Left colon (tissue), 2 donors: ENCODE measurements at regions not wholly inside any gene's neighbourhood (a gene's known extent, or its start where the extent isn't known, plus 50 kb on each side); places are given as distances from the start of the nearest gene placed in this dataset.

Experiments
- ATAC-seq: fragments of 200-7000 bp; cut with Tn5 transposase; one replicate; pipeline ENCODE4 v1.9.1; 2020; ENCODE audit warnings: mild to moderate bottlenecking, moderate library complexity
- DNase-seq, 2 donors: peaks; one replicate each; pipeline ENCODE4 v3.0.0-alpha.2; 2020
- intact Hi-C, 2 donors: fragments of 100-400 bp; cut with DNase I in 1 of 2; cut with micrococcal nuclease in 1 of 2; formaldehyde crosslinking; loops; one replicate each; pipeline versions ENCODE4 v1.11.2 to v1.14.0; 2022; cut with DNase I, micrococcal nuclease
- donor health status: DM: no; HTN: no; CAD: no.
- donor health status: DM: yes; HTN: yes; CAD: no.

GRCh38 chr7:46352004-46352954 lies 431.2 kb upstream of the IGFBP3 start:
- DNase-seq (no peak), ATAC-seq (no peak)
- intact Hi-C loops, result no loop called here

- no peak for DNase-seq
- intact Hi-C loops, result loop anchor here in 1 of 2 donors (10.0 kb wide), 1 partner anchor 425 kb away; the partner anchor contains the start of gene IGFBP3
- no peak for ATAC-seq
Observed at GRCh38 chr7:46349490-46349889, 428.4 kb upstream of the IGFBP3 start.

DNA sequence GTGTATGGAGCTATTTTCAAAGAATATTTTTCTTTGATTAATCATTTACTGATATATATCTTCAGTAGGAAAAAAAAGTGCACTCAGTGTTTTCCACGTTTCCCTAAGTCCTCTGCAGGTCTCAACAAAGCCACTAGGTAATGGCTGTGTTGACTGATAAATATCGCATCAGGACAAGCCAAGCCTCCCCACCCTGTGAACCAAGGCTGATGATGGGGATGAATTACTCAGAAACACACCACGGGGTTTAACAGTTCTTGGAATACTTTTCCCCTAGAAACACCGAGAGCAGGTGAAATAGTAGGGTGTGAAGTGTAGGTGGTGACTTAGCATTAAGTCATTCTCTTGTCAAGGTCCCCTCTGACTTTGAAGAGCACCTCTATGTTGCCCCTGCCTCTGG lies 423.5 kb upstream of the IGFBP3 start:
- DNase-seq (no peak), ATAC-seq (no peak)
- intact Hi-C loops, result loop anchor here in 1 of 2 donors (10.0 kb wide), 1 partner anchor 420 kb away; the partner anchor contains the start of gene IGFBP3

GRCh38 chr7:46343802-46344201 lies 422.7 kb upstream of the IGFBP3 start:
- DNase-seq, result no peak
- no peak for ATAC-seq
- intact Hi-C loops, result loop anchor here in 1 of 2 donors (10.0 kb wide), 1 partner anchor 419 kb away; the partner anchor contains the start of gene IGFBP3

- DNase-seq (no peak), ATAC-seq (no peak)
- intact Hi-C loops, result no loop called here
Observed at GRCh38 chr7:46322937-46323336, 401.9 kb upstream of the IGFBP3 start.

DNA sequence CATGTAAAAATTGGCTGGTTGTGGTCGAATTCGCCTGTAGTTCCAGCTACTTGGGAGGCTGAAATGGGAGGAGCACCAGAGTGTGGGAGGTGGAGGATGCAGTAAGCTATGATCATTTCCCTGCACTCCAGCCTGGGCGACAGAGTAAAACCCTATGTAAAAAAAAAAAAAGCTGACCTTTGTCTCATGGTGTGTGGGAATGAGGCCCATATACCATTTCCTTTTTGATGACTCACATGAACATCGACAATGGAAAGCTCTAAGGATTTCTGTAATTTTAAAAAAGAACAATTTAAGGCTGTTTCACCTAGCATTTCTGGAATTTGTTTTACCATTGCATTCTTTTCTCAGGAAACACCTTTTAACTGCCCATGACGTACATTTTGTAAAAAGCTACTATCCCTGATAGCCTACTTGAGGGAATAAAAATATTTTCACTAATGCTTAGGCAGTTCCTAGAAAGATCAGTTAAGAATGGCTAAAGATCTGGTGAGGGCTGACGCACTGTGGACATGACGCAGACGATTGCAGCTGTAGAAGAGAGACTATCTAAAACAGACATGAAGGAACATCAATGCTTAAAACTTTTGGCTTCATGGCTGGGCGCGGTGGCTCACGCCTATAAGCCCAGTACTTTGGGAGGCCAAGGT lies 400.6 kb upstream of the IGFBP3 start:
- intact Hi-C loops, result no loop called here
- DNase-seq (no peak), ATAC-seq (no peak)

GRCh38 chr7:46320956-46321355 lies 399.9 kb upstream of the IGFBP3 start:
- DNase-seq (no peak), ATAC-seq (no peak)
- intact Hi-C loops, result no loop called here

DNA sequence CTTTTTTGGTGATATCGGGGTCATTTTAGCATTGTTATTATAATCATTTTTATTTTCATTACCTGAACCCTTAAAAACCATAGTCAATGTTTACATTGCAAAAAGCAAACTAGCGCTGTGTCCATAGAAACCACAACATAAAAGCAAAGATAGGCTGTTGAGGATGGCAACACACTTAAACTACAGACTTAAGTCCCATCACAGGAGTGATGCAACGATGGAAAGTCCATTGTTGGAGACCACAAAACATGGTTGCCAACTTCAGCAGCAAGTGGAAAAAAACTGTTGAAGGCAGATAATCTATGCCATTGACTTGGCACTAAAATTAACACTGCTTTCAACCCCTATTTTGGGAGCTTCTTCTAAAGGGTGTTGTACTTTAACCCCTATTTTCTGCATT lies 398.8 kb upstream of the IGFBP3 start:
- DNase-seq (no peak), ATAC-seq (no peak)
- intact Hi-C loops, result no loop called here

- no peak for DNase-seq
- intact Hi-C loops, result no loop called here
- no peak for ATAC-seq
Observed at GRCh38 chr7:46318276-46318675, 397.2 kb upstream of the IGFBP3 start.

GRCh38 chr7:46317256-46317655 lies 396.2 kb upstream of the IGFBP3 start:
- DNase-seq (no peak), ATAC-seq (no peak)
- intact Hi-C loops, result no loop called here

GRCh38 chr7:46315891-46316290 lies 394.8 kb upstream of the IGFBP3 start:
- DNase-seq, result no peak
- no peak for ATAC-seq
- intact Hi-C loops, result no loop called here

DNA sequence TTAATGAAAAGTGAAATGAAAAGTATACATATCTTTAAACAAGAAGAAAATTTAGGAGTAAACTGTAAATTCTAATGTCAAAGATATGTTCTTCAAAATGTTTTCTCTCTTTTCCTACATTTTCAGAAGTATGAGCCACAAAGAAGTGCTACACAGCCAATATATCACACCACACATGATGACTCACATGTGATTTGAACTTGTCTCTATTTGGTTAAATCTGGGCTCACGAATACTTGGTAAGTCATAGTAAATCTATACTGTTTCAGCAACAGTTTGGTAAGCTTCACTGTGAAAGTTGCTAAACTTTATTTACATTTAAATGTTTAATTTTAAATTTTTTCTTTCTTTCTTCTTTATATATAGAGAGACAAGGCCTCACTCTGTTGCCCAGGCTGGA lies 380.6 kb upstream of the IGFBP3 start:
- no peak for ATAC-seq
- intact Hi-C loops, result no loop called here
- no peak for DNase-seq

GRCh38 chr7:46297515-46297914 lies 376.4 kb upstream of the IGFBP3 start:
- ATAC-seq (no peak), DNase-seq (no peak)
- intact Hi-C loops, result no loop called here

GRCh38 chr7:46296526-46296925 lies 375.5 kb upstream of the IGFBP3 start:
- ATAC-seq, result no peak
- DNase-seq, result no peak
- intact Hi-C loops, result no loop called here

DNA sequence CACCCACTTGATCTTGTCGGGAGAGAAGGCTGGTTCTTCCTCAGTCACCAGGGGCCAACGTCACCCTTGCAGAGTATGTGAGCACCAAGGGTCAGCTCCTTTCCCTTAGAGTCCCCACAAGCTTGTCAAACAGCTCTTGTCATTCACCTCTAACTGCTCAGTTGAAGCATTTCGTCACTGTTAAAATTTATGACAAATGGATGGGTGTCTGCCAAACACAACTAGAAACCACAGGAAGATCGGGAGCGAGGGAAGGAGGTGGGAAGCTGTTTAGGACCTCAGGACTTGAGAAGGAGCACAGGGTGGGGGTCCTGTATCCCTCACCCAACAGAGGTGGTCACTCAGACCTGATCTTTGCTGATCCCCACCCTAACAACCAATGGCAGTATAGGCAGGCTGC lies 373.3 kb upstream of the IGFBP3 start:
- intact Hi-C loops, result no loop called here
- ATAC-seq, result no peak
- DNase-seq, result no peak

GRCh38 chr7:46292741-46293140 lies 371.7 kb upstream of the IGFBP3 start:
- DNase-seq, result no peak
- intact Hi-C loops, result no loop called here

DNA sequence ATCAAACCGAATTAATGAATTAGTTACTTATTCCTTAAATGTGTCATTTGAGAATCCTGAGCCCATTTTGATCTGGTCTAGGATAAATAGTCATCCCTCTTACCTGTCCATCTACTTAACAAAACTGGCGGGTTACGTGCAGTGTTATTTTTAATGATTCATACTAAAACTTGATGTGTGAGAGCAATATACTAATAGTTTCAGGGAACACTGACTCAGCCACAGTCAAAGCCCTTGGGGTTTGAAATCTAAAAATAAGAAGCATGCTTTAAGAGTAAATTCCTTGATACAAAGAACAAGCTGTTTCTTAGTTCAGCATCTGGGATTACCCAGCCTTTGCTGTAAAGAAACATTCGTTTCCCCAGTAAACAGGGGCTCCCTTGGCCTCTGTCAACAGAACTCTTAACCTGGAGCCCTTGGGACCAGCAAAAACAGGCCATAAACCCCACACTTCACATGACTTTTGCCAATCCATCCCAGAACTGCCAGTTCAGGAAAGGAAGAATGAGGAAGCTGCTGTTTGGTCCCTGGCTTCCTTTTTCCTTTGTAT lies 370.6 kb upstream of the IGFBP3 start:
- ATAC-seq, result no peak
- no peak for DNase-seq
- intact Hi-C loops, result no loop called here

More at GRCh38 chr7:46292741-46293140, 371.7 kb upstream of the IGFBP3 start:
- no peak for ATAC-seq

DNA sequence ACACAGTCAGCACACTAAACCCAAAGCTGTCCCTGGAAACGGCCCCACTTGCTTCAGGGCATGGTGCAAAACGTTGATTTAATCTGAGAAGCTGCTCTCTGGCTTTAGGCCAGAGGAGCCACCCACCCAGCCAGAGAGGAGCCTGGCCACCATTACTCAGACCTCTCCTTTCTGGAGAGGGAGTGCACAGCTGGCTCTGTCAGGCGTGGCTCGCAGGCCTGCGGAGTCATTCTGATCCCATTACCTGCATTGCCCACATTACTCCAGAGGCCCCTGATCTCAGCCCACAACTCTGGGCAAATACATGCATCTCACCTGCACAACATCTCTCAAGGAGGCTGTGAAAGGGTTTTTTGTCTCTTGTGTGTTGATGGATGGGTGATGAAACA lies 370.0 kb upstream of the IGFBP3 start:
- intact Hi-C loops, result no loop called here
- DNase-seq (no peak), ATAC-seq (no peak)

DNA sequence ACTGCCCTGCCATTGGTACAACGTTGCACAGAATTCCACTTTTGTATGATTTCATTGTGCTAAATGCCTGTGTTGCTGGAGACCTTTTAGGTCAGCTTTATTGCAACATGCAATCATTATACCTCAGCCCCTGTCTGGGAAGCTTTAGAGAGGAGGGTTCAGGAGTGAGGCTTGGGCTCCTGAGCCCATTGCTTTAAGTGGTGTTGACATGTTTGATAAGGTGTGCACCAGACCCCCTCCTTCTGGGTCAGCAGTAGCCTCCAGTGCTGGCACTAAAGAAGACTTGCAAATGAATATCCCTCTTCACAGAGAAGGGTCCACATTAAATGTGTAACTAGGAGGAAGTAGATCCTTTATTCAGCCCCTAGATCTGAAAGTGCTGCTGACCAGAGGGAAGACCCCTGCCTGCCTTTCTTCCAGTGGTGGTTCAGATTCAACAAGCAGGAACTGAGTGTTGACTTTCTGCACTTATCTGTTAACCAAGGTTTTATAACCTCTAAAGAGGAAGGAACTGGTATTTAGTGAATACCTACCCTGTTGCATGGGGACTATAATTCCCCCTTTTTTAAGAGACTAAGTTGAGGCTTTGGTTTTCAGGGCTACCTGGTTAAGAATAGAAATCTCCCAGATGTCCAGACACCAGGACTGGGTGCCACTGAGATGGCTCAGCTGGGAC lies 369.4 kb upstream of the IGFBP3 start:
- no peak for DNase-seq
- ATAC-seq, result no peak
- intact Hi-C loops, result no loop called here
